Activated T-helper 2 cell treated with anti-CD3 and anti-CD28 coated beads, Interferon-gamma antibody, Interleukin-2, Interleukin-4, amounts not matched to agents 10 μg/mL and 5 μg/mL and 100 μg/mL, durations not matched to agents 14 hours and 24 hours and 36 hours (primary cell): ENCODE measurements at regions not wholly inside any gene's neighbourhood (a gene's known extent, or its start where the extent isn't known, plus 50 kb on each side); places are given as distances from the start of the nearest gene placed in this dataset.

ENCODE experiments used
- DNase-seq: peaks from one replicate; pipeline ENCODE4 v3.0.0; 2021; ENCODE audit warnings: low spot score
- H3K27ac Mint-ChIP-seq: one replicate; pipeline ENCODE4 v1.8.0; 2021; ENCODE audit warnings: mixed read lengths
- H3K27me3 Mint-ChIP-seq: one replicate; pipeline ENCODE4 v1.8.0; 2021; ENCODE audit warnings: low read depth, mixed read lengths
- H3K36me3 Mint-ChIP-seq: one replicate; pipeline ENCODE4 v1.8.0; 2021; ENCODE audit warnings: low read depth, mixed read lengths
- H3K4me1 Mint-ChIP-seq: one replicate; pipeline ENCODE4 v1.8.0; 2021; ENCODE audit warnings: low read depth, mixed read lengths
- H3K4me3 Mint-ChIP-seq: one replicate; pipeline ENCODE4 v1.8.0; 2021; ENCODE audit warnings: low read depth, mild to moderate bottlenecking, moderate library complexity, mixed read lengths
- H3K9me3 Mint-ChIP-seq: one replicate; pipeline ENCODE4 v1.8.0; 2021; ENCODE audit warnings: mixed read lengths
- intact Hi-C: fragments of 100-400 bp; cut with micrococcal nuclease; formaldehyde crosslinking; loops from one replicate; pipeline ENCODE4 v1.15.1; 2023

GRCh38 chr3:80055306-80055705, 287.5 kb upstream of the ROBO1 start:
- H3K9me3 Mint-ChIP-seq = peaks cover 38% of the 10 kb centered on the region
- no peaks in the 10 kb centered on the region for H3K36me3 Mint-ChIP-seq

GRCh38 chr3:80052271-80052670, 284.5 kb upstream of the ROBO1 start:
- no peaks in the 10 kb centered on the region for H3K4me1 Mint-ChIP-seq
- DNase-seq = no peak
- H3K9me3 Mint-ChIP-seq = peaks cover 26% of the 10 kb centered on the region
- no peaks in the 10 kb centered on the region for H3K27me3 Mint-ChIP-seq
- H3K27ac Mint-ChIP-seq = no peak overlapping the region
- H3K36me3 Mint-ChIP-seq = no peaks in the 10 kb centered on the region
- intact Hi-C loops = no loop called here
- H3K4me3 Mint-ChIP-seq = no peak overlapping the region

More at GRCh38 chr3:80055306-80055705, 287.5 kb upstream of the ROBO1 start:
- Mint-ChIP-seq H3K27ac (no peak overlapping the region), H3K4me3 (no peak overlapping the region), H3K4me1 (no peaks in the 10 kb centered on the region), H3K27me3 (no peaks in the 10 kb centered on the region)
- DNase-seq = no peak
- intact Hi-C loops = no loop called here

GRCh38 chr3:80051602-80051962, 283.8 kb upstream of the ROBO1 start:
- H3K27me3 Mint-ChIP-seq = no peaks in the 10 kb centered on the region

GRCh38 chr3:80050826-80051601, 283.2 kb upstream of the ROBO1 start:
- intact Hi-C loops = no loop called here
- DNase-seq = no peak
- Mint-ChIP-seq H3K4me3 (no peak overlapping the region), H3K36me3 (no peaks in the 10 kb centered on the region), H3K27me3 (no peaks in the 10 kb centered on the region), H3K9me3 (peaks cover 28% of the 10 kb centered on the region), H3K4me1 (no peaks in the 10 kb centered on the region), H3K27ac (no peak overlapping the region)

More at GRCh38 chr3:80051602-80051962, 283.8 kb upstream of the ROBO1 start:
- Mint-ChIP-seq H3K27ac (no peak overlapping the region), H3K4me3 (no peak overlapping the region), H3K36me3 (no peaks in the 10 kb centered on the region), H3K9me3 (peaks cover 25% of the 10 kb centered on the region), H3K4me1 (no peaks in the 10 kb centered on the region)
- no peak for DNase-seq
- intact Hi-C loops = no loop called here

GRCh38 chr3:80043226-80043625, 275.4 kb upstream of the ROBO1 start:
- H3K27ac Mint-ChIP-seq = no peak overlapping the region
- peaks cover 20% of the 10 kb centered on the region for H3K9me3 Mint-ChIP-seq
- H3K4me3 Mint-ChIP-seq = no peak overlapping the region
- no peaks in the 10 kb centered on the region for H3K27me3 Mint-ChIP-seq
- intact Hi-C loops = no loop called here
- H3K4me1 Mint-ChIP-seq = no peaks in the 10 kb centered on the region
- H3K36me3 Mint-ChIP-seq = no peaks in the 10 kb centered on the region
- DNase-seq = no peak

- no peaks in the 10 kb centered on the region for H3K27me3 Mint-ChIP-seq
- H3K4me1 Mint-ChIP-seq = no peaks in the 10 kb centered on the region
- no peak overlapping the region for H3K27ac Mint-ChIP-seq
- H3K36me3 Mint-ChIP-seq = no peaks in the 10 kb centered on the region
- intact Hi-C loops = no loop called here
- DNase-seq = no peak
- peaks cover 27% of the 10 kb centered on the region for H3K9me3 Mint-ChIP-seq
- no peak overlapping the region for H3K4me3 Mint-ChIP-seq
These were observed 272.3 kb upstream of the ROBO1 start for GRCh38 chr3:80040067-80040466.

- peaks cover 21% of the 10 kb centered on the region for H3K9me3 Mint-ChIP-seq
- H3K4me1 Mint-ChIP-seq = no peaks in the 10 kb centered on the region
- H3K27me3 Mint-ChIP-seq = no peaks in the 10 kb centered on the region
- no peak overlapping the region for H3K27ac Mint-ChIP-seq
- no peak for DNase-seq
- H3K4me3 Mint-ChIP-seq = no peak overlapping the region
- no peaks in the 10 kb centered on the region for H3K36me3 Mint-ChIP-seq
- intact Hi-C loops = no loop called here
These were observed 268.4 kb upstream of the ROBO1 start for GRCh38 chr3:80036176-80036575.

- peaks cover 25% of the 10 kb centered on the region for H3K9me3 Mint-ChIP-seq
- no peak overlapping the region for H3K27ac Mint-ChIP-seq
- no peaks in the 10 kb centered on the region for H3K36me3 Mint-ChIP-seq
- H3K4me1 Mint-ChIP-seq = no peaks in the 10 kb centered on the region
- no peak for DNase-seq
- intact Hi-C loops = no loop called here
- H3K27me3 Mint-ChIP-seq = no peaks in the 10 kb centered on the region
- no peak overlapping the region for H3K4me3 Mint-ChIP-seq
These were observed 267.2 kb upstream of the ROBO1 start for GRCh38 chr3:80035021-80035420.

- no peaks in the 10 kb centered on the region for H3K4me1 Mint-ChIP-seq
- H3K9me3 Mint-ChIP-seq = peaks cover 33% of the 10 kb centered on the region
- no peak overlapping the region for H3K27ac Mint-ChIP-seq
- intact Hi-C loops = no loop called here
- no peaks in the 10 kb centered on the region for H3K36me3 Mint-ChIP-seq
- DNase-seq = no peak
- H3K27me3 Mint-ChIP-seq = no peaks in the 10 kb centered on the region
- H3K4me3 Mint-ChIP-seq = no peak overlapping the region
These were observed 255.2 kb upstream of the ROBO1 start for GRCh38 chr3:80023010-80023409.

GRCh38 chr3:80018375-80018774, 250.6 kb upstream of the ROBO1 start:
- Mint-ChIP-seq H3K36me3 (no peaks in the 10 kb centered on the region), H3K4me3 (no peak overlapping the region), H3K9me3 (peaks cover 23% of the 10 kb centered on the region), H3K4me1 (no peaks in the 10 kb centered on the region), H3K27me3 (no peaks in the 10 kb centered on the region), H3K27ac (no peak overlapping the region)
- DNase-seq = no peak
- intact Hi-C loops = no loop called here

- H3K27ac Mint-ChIP-seq = no peak overlapping the region
- no peaks in the 10 kb centered on the region for H3K4me1 Mint-ChIP-seq
- intact Hi-C loops = no loop called here
- H3K9me3 Mint-ChIP-seq = peaks cover 25% of the 10 kb centered on the region
- no peaks in the 10 kb centered on the region for H3K27me3 Mint-ChIP-seq
- no peak overlapping the region for H3K4me3 Mint-ChIP-seq
- H3K36me3 Mint-ChIP-seq = no peaks in the 10 kb centered on the region
- no peak for DNase-seq
These were observed 249.6 kb upstream of the ROBO1 start for GRCh38 chr3:80017369-80017768.

GRCh38 chr3:80014576-80014975, 246.8 kb upstream of the ROBO1 start:
- H3K27ac Mint-ChIP-seq = no peak overlapping the region
- H3K36me3 Mint-ChIP-seq = no peaks in the 10 kb centered on the region
- H3K9me3 Mint-ChIP-seq = peaks cover 11% of the 10 kb centered on the region
- H3K27me3 Mint-ChIP-seq = no peaks in the 10 kb centered on the region
- no peak for DNase-seq
- no peak overlapping the region for H3K4me3 Mint-ChIP-seq
- no peaks in the 10 kb centered on the region for H3K4me1 Mint-ChIP-seq
- intact Hi-C loops = no loop called here

GRCh38 chr3:80010021-80010571, 242.3 kb upstream of the ROBO1 start:
- no peaks in the 10 kb centered on the region for H3K4me1 Mint-ChIP-seq
- H3K27ac Mint-ChIP-seq = no peak overlapping the region
- H3K27me3 Mint-ChIP-seq = no peaks in the 10 kb centered on the region
- H3K36me3 Mint-ChIP-seq = no peaks in the 10 kb centered on the region
- no peak for DNase-seq
- intact Hi-C loops = no loop called here
- H3K4me3 Mint-ChIP-seq = no peak overlapping the region
- H3K9me3 Mint-ChIP-seq = peaks cover 24% of the 10 kb centered on the region
